GM18499 (cell line): ENCODE measurements at regions not wholly inside any gene's neighbourhood (a gene's known extent, or its start where the extent isn't known, plus 50 kb on each side); places are given as distances from the start of the nearest gene placed in this dataset.

Experiments
- ATAC-seq: cut with Tn5 transposase; IDR thresholded peaks from one replicate; pipeline ENCODE4 v1.9.1; 2021; ENCODE audit warnings: moderate number of reproducible peaks; ENCODE audit not compliant: insufficient read depth, unreplicated experiment

DNA sequence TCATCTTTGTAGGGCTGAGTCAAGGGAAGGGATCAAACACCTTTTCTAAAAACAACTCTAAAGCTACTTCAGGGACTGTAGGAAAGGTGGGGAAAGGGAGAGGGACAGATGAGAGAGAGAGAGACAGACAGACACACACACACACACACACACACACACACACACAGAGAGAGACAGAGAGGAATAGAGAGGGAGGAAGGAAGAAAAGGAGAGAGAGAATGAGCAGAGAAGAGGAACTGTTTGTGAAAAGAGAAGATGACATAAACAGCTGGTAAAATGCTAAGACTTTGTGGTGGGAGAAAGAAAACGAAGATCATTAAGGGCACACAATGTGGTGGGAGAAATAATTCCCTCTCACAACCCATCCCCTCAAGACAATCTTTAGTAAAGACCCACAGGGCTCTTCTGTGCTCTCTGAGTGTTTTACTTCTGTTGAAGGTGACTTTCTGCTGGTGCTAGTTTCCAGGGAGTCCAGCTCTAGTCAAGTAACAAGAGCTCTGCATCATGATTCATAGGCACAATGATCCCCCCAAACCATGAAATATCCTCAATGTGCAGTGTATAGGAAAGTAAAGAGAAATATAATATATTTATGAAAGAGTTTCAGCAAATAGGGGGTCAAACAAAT lies 77.2 kb upstream of the STK17B start:
- no peak for ATAC-seq

GRCh38 chr2:196249171-196249570 lies 77.8 kb upstream of the STK17B start:
- no peak for ATAC-seq

- ATAC-seq, result peak; percentile 64
These were observed 78.5 kb upstream of the STK17B start for GRCh38 chr2:196249860-196250259.

DNA sequence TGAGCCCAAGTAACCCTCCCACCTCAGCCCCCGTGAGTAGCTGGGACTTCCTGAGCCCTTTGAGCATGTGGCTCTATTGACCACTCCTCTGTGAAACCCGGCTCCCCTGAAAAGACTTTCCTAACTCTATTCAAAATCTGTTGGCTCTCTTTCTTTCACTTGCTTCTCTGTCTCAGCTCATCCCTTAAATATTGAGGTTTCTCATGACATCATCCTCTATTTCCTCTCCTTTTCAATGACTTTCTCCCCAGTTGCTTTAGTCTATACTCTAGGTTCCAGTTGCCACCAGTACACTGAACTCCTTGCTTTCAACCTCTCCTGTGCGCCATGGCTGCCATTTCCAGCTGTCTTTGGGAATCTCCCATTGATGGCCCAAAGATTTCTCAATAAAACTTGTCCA lies 79.8 kb upstream of the STK17B start:
- no peak for ATAC-seq

DNA sequence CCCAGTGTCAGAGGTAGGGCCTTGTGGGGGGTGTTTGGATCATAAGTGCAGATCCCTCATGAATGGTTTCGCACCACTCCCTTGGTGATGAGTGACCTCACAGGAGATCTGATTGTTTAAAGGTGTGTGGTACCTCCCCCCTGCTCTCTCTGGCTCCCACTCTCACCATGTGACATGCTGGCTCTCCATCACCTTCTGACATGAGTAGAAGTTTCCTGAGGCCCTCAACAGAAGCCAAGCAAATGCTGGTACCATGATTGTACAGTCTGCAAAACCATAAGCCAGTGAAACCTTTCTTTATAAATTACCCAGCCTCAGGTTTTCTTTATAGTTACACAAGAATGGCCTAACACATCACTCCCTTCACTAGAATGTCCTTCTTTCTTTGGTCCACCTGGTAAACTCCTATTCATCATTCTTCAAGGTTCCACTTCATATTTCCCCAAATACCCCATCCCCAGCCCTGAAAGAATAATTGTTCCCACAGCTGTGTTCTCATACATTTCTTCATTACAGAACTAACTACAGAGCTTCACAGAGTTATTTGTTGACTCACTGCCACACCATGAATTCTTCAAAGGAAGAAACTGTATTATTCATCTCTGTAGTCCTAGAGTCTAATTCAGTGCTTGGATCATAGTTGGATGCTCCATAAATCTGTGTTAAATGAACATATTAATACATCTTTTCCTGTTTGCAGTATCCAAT lies 81.2 kb upstream of the STK17B start:
- ATAC-seq, result no peak

- ATAC-seq, result no peak
These were observed 81.7 kb upstream of the STK17B start for GRCh38 chr2:196253116-196253480.

- ATAC-seq, result no peak
These were observed 85.2 kb upstream of the STK17B start for GRCh38 chr2:196256585-196256984.

DNA sequence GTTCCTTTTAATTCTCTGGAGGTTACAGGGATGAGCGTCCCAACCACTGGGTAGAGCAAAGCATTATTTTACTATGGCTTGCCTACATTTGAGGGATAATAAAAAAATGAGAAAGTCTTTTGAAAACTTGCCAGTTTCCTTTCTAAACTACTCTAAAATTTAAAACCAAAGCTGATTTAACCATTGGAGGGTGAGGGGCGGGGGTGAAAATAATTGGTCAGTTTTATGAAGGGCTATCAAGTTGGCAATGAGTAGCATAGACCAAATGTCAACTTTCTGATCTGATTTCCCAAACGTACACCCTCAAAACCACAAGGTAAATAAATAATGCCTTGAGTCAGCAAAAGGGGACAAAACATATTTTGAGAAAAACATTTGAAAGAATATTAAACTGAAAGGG lies 85.7 kb upstream of the STK17B start:
- ATAC-seq, result no peak

- ATAC-seq, result no peak
These were observed 87.0 kb upstream of the STK17B start for GRCh38 chr2:196258407-196258806.

GRCh38 chr2:196259507-196260481 lies 88.4 kb upstream of the STK17B start:
- ATAC-seq, result no peak

- ATAC-seq, result no peak
These were observed 89.2 kb upstream of the STK17B start for GRCh38 chr2:196260546-196260945.

GRCh38 chr2:196262606-196263005 lies 91.2 kb upstream of the STK17B start:
- no peak for ATAC-seq

DNA sequence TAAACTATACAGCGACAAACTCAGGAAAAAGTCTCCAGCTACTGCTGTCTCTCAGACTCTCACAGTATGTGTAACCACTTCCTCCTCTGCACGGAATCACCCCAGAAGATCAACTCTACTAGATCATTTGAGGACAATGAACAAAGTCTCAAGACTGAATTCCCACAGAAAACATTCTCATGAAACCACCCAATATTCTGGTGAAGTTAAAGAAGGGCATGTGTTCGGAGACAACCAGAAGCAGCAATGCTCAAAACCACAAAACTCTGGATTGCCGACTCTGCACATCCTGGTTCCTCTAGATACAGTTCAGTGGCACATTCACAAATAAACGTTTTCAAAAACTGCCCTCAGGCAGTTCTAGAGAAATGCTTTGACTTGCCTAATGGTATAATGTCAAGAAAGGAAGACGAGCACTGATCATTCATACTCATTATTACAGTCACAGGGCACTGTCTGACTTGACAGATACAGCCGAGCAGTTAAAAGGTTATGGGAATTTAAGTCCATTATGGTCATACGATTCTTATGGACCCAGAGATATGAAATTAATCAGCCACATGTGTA lies 91.9 kb upstream of the STK17B start:
- ATAC-seq, result peak; percentile 88

DNA sequence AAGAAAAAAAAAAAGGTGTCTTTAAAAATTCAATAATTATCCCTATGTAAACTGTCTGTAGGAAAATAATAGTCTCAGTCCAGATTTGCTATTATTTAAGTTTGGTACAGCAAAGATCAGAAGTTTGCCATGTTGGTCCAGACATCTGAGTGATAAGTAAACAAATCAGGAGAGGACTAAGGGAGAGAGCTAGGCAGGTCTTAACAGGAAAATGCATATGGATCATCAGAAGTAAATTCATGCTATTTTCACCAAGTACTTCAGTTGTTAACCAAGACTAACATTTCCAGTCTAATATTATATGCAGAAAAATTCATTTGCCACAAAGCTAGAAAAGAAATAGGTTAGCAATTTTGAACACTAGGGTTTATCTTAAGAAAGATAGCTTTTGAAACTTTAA lies 95.0 kb upstream of the STK17B start:
- ATAC-seq, result no peak

GRCh38 chr2:196266855-196267254 lies 95.5 kb upstream of the STK17B start:
- ATAC-seq, result no peak

DNA sequence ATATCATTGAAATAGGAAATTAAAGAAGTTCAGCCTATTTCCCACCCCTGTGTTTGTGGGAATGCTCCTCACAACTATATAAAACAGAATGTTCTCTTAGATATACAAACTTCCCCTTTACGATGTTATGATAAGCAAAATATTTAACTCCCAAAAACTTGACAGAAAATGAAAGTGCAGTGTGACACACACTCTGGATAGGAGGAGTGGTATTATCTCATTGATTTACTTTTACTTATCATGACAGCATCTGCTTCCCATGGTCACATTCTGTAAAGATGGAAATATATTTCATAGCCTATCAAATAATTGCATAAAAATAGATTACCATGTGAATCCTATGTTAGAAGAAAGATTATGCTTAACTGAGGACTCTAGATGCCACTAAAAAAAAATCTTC lies 96.6 kb upstream of the STK17B start:
- no peak for ATAC-seq

GRCh38 chr2:196268538-196269338 lies 97.4 kb upstream of the STK17B start:
- no peak for ATAC-seq

DNA sequence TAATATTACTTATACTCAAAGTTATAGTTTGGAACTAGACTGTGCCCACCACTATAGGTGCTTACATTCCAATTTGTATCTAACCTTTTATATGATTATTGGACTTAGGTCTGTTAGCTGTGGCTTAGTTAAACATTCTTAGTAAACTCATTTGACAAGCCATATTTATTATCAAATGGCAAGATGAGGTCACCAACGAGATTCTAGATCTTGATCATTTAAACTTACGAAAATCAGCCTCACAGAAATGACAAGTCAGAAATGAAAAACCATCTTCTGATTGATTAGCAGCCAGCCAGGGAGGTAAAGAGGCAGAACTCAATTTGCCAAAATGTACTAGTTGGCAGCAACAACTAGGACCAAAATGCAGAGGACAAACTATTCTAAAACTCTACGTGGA lies 100.4 kb upstream of the STK17B start:
- no peak for ATAC-seq

- ATAC-seq, result peak; percentile 59
These were observed 103.0 kb upstream of the STK17B start for GRCh38 chr2:196274387-196274809.
